ENCODE measurements at regions not wholly inside any gene's neighbourhood (a gene's known extent, or its start where the extent isn't known, plus 50 kb on each side); places are given as distances from the start of the nearest gene placed in this dataset.

- Histone ChIP-seq H3K27me3 (no peaks in the 10 kb centered on the region), H3K9me3 (ENCODE audit: low read depth) (no peaks in the 10 kb centered on the region), H3K36me3 (replicated peaks; ENCODE audit: insufficient read depth, low read depth) (no peaks in the 10 kb centered on the region), H3K4me3 (no peak overlapping the region), H3K27ac (no peak overlapping the region), H2AFZ (no peak overlapping the region), H3K9me2 (replicated peaks; ENCODE audit: insufficient read depth) (no peaks in the 10 kb centered on the region), H3K79me2 (no peaks in the 10 kb centered on the region), H3K4me2 (no peak overlapping the region), H4K20me1 (ENCODE audit: insufficient read depth, poor library complexity, severe bottlenecking) (no peaks in the 10 kb centered on the region), H3K4me1 (ENCODE audit: insufficient read depth) (no peaks in the 10 kb centered on the region)
- DNase-seq (ENCODE audit: low spot score): no peak
- WGBS (ENCODE audit: low lambda C conversion rate, missing lambda C conversion rate): 97% methylated on average over 8 of the region's 8 CpGs
- no peak for TF ChIP-seq EZH2 (IDR thresholded peaks at IDR 0.05; ENCODE audit: borderline replicate concordance)
- TF ChIP-seq CTCF (IDR thresholded peaks at IDR 0.05; ENCODE audit: poor library complexity): no peak
- TF ChIP-seq EZH2phosphoT487 (IDR thresholded peaks at IDR 0.05; ENCODE audit: low read depth, severe bottlenecking, unreplicated experiment): no peak
Observed at GRCh38 chr14:94965551-94966313, 191.6 kb downstream of the DICER1 start.

- Histone ChIP-seq H3K4me1 (ENCODE audit: insufficient read depth) (no peaks in the 10 kb centered on the region), H2AFZ (no peak overlapping the region), H4K20me1 (ENCODE audit: insufficient read depth, poor library complexity, severe bottlenecking) (no peaks in the 10 kb centered on the region), H3K27ac (no peak overlapping the region), H3K27me3 (no peaks in the 10 kb centered on the region), H3K79me2 (no peaks in the 10 kb centered on the region), H3K4me2 (no peak overlapping the region), H3K4me3 (no peak overlapping the region), H3K9me3 (ENCODE audit: low read depth) (no peaks in the 10 kb centered on the region), H3K9me2 (replicated peaks; ENCODE audit: insufficient read depth) (no peaks in the 10 kb centered on the region), H3K36me3 (replicated peaks; ENCODE audit: insufficient read depth, low read depth) (no peaks in the 10 kb centered on the region)
- TF ChIP-seq EZH2 (IDR thresholded peaks at IDR 0.05; ENCODE audit: borderline replicate concordance): no peak
- no peak for TF ChIP-seq CTCF (IDR thresholded peaks at IDR 0.05; ENCODE audit: poor library complexity)
- no peak for TF ChIP-seq EZH2phosphoT487 (IDR thresholded peaks at IDR 0.05; ENCODE audit: low read depth, severe bottlenecking, unreplicated experiment)
- DNase-seq (ENCODE audit: low spot score): no peak
- WGBS (ENCODE audit: low lambda C conversion rate, missing lambda C conversion rate): 88% methylated on average over 7 of the region's 7 CpGs
Observed at GRCh38 chr14:94964931-94965330, 192.4 kb downstream of the DICER1 start.

- no peak overlapping the region for H2AFZ ChIP-seq
- no peaks in the 10 kb centered on the region for H3K9me2 ChIP-seq (replicated peaks; ENCODE audit: insufficient read depth)
- H3K27me3 ChIP-seq: no peaks in the 10 kb centered on the region
- no peak overlapping the region for H3K4me2 ChIP-seq
- 86% methylated on average over 3 of the region's 3 CpGs for whole genome bisulfite sequencing (ENCODE audit: low lambda C conversion rate, missing lambda C conversion rate)
- H3K36me3 ChIP-seq (replicated peaks; ENCODE audit: insufficient read depth, low read depth): no peaks in the 10 kb centered on the region
- no peaks in the 10 kb centered on the region for H3K9me3 ChIP-seq (ENCODE audit: low read depth)
- no peaks in the 10 kb centered on the region for H3K79me2 ChIP-seq
- no peak overlapping the region for H3K27ac ChIP-seq
- no peaks in the 10 kb centered on the region for H4K20me1 ChIP-seq (ENCODE audit: insufficient read depth, poor library complexity, severe bottlenecking)
- no peaks in the 10 kb centered on the region for H3K4me1 ChIP-seq (ENCODE audit: insufficient read depth)
- no peak overlapping the region for H3K4me3 ChIP-seq
- no peak for DNase-seq (ENCODE audit: low spot score)
- TF ChIP-seq EZH2phosphoT487 (IDR thresholded peaks at IDR 0.05; ENCODE audit: low read depth, severe bottlenecking, unreplicated experiment): no peak
- no peak for TF ChIP-seq EZH2 (IDR thresholded peaks at IDR 0.05; ENCODE audit: borderline replicate concordance)
- no peak for TF ChIP-seq CTCF (IDR thresholded peaks at IDR 0.05; ENCODE audit: poor library complexity)
Observed at GRCh38 chr14:94964181-94964580, 193.1 kb downstream of the DICER1 start.
